ENCODE measurements at regions not wholly inside any gene's neighbourhood (a gene's known extent, or its start where the extent isn't known, plus 50 kb on each side); places are given as distances from the start of the nearest gene placed in this dataset.

DNA sequence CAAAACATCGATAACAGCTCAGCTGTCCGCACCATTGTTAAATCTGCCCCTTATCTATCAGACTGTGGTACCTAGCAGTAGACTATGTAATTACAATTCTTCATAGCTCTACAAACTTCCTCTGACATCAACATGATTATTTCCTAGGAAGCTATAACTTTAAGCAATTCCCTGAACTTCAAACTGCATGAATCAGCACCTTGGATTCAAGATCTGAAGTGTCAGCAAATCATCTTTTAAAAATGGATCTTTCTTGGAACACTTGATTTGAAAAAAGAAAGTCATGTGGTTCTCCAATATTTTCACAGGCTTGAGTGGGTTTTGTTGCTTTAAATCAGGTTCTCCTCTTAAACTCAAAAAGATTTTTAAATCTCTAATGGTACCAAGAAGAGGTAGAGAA lies 680.7 kb upstream of the LMCD1 start:
- TF ChIP-seq, protein P1, sequence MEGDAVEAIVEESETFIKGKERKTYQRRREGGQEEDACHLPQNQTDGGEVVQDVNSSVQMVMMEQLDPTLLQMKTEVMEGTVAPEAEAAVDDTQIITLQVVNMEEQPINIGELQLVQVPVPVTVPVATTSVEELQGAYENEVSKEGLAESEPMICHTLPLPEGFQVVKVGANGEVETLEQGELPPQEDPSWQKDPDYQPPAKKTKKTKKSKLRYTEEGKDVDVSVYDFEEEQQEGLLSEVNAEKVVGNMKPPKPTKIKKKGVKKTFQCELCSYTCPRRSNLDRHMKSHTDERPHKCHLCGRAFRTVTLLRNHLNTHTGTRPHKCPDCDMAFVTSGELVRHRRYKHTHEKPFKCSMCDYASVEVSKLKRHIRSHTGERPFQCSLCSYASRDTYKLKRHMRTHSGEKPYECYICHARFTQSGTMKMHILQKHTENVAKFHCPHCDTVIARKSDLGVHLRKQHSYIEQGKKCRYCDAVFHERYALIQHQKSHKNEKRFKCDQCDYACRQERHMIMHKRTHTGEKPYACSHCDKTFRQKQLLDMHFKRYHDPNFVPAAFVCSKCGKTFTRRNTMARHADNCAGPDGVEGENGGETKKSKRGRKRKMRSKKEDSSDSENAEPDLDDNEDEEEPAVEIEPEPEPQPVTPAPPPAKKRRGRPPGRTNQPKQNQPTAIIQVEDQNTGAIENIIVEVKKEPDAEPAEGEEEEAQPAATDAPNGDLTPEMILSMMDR (IDR thresholded peaks at IDR 0.05), result no peak
- TF ChIP-seq POLR2A (IDR thresholded peaks at IDR 0.05), result no peak
